ENCODE measurements at regions not wholly inside any gene's neighbourhood (a gene's known extent, or its start where the extent isn't known, plus 50 kb on each side); places are given as distances from the start of the nearest gene placed in this dataset.
"Not testable (repeated sequence)": the region's sequence is repeated elsewhere in the genome, so short reads cannot be mapped to it uniquely, and the experiment has no call there.

DNA sequence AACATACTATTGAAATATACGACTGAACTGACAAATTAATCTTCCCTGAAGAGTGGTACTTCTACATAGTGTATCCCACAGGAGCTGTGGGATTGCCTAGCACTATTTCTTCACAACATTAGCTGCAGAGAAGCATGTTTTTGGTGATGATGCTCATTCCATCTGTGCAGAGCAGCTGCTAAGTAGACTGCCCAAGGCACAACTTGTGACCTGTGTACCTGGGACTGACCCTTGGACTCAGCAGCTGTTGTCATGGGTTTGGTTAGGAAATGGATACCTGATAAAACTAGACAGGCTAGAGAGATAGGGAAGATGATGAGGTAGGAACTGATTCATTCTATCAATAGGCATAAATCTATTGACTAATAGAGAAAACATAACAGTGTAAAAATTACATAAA lies 1204.0 kb downstream of the DSC3 start:
- Histone ChIP-seq H3K27ac (no peak overlapping the region), H3K27me3 (replicated peaks) (no peaks in the 10 kb centered on the region), H3K36me3 (no peaks in the 10 kb centered on the region), H3K4me3 (no peak overlapping the region), H3K4me1 (replicated peaks) (no peaks in the 10 kb centered on the region), H3K9me3 (replicated peaks) (no peaks in the 10 kb centered on the region)
- no peak for DNase-seq (ENCODE audit: low read depth in 1 of 2, low spot score in 2 of 2)

DNA sequence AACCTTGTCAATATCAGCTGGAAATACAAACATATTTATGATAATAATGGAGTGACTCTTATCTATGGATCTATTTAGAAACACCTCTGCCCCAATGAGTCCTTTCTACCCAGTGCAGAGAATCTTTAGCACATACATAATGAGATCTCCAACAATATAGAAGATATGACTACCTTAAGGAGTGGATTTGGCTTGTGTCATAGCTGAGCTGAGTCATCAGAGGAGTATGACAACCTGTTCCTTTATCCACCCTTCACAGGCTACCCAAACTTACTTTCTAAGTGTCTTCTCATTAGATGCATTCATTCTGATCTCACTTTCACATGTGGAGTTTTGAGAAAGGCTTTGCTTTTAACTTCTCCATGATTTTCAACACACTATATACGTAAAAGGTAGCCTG lies 1218.9 kb downstream of the DSC3 start:
- no peaks in the 10 kb centered on the region for H3K27me3 ChIP-seq (replicated peaks)
- DNase-seq (ENCODE audit: low read depth in 1 of 2, low spot score in 2 of 2) = no peak
- H3K4me1 ChIP-seq (replicated peaks) = no peaks in the 10 kb centered on the region
- no peaks in the 10 kb centered on the region for H3K9me3 ChIP-seq (replicated peaks)
- H3K27ac ChIP-seq = no peak overlapping the region
- H3K4me3 ChIP-seq = no peak overlapping the region
- no peaks in the 10 kb centered on the region for H3K36me3 ChIP-seq

DNA sequence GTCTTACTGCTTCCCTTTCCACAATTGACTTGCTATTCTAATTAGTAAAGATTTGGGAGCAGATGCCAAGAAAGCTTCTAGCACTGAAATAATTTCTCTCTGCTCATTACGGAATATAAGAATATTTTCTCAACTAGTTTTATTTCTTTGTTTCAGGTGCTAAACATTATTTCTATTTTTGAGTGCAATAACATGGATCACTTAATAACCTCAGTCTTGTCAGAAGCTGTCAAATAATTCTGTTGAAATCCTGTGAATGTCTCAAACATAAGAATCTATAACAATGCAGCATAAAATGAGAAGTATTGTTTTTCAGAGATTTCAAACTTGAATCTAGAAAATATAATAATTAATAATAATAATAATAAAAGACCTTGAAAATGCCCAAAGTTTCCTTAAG lies 1221.0 kb downstream of the DSC3 start:
- Histone ChIP-seq H3K9me3 (replicated peaks) (no peaks in the 10 kb centered on the region), H3K27ac (no peak overlapping the region), H3K4me1 (replicated peaks) (no peaks in the 10 kb centered on the region), H3K4me3 (no peak overlapping the region), H3K36me3 (no peaks in the 10 kb centered on the region), H3K27me3 (replicated peaks) (no peaks in the 10 kb centered on the region)
- DNase-seq (ENCODE audit: low read depth in 1 of 2, low spot score in 2 of 2) = no peak

DNA sequence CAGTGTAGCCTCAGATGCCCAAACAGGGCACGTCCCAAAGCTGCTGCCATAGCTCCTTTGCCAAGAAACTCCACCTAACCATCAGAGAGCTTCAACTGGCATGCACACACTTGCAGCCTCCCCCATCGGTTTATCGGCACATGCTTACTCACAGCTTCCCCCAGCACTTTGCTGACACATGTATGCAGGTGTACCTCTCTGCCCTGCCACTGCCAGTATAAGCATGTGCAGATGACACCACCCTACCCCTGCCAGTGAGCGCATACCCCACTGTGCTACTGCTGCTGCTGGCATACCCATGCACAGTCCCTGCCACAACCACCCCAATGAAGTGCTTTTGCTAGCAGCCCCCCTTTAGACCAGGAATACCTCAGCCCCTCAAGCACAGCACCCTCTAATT lies 1231.0 kb downstream of the DSC3 start:
- H3K4me1 ChIP-seq (replicated peaks) = no peaks in the 10 kb centered on the region
- DNase-seq (ENCODE audit: low read depth in 1 of 2, low spot score in 2 of 2) = no peak
- no peaks in the 10 kb centered on the region for H3K27me3 ChIP-seq (replicated peaks)
- H3K36me3 ChIP-seq = no peaks in the 10 kb centered on the region
- H3K27ac ChIP-seq = no peak overlapping the region
- H3K9me3 ChIP-seq (replicated peaks) = no peaks in the 10 kb centered on the region
- H3K4me3 ChIP-seq = no peak overlapping the region

DNA sequence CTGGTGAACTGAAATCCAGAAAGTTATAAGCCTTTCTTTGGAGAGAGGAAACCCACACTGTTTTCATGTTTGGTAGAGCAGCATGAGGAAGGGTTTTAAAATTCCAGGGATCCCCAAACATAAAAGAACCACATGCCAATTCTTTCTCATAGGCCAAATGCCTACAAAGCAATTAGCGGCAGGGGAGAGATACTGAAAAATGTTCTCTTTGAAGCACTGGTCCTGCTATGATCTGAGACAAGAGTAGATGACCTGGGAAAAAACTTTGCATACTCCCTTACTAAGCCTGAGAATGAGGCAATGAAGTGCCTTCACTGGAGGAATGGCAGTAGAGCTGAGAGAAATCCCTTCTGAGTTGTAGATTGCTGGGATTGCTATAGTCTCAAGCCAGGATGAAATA lies 1261.7 kb downstream of the DSC3 start:
- no peak overlapping the region for H3K4me3 ChIP-seq
- H3K27ac ChIP-seq = no peak overlapping the region
- H3K27me3 ChIP-seq (replicated peaks) = no peaks in the 10 kb centered on the region
- H3K9me3 ChIP-seq (replicated peaks) = no peaks in the 10 kb centered on the region
- no peaks in the 10 kb centered on the region for H3K4me1 ChIP-seq (replicated peaks)
- DNase-seq (ENCODE audit: low read depth in 1 of 2, low spot score in 2 of 2) = no peak
- H3K36me3 ChIP-seq = no peaks in the 10 kb centered on the region

DNA sequence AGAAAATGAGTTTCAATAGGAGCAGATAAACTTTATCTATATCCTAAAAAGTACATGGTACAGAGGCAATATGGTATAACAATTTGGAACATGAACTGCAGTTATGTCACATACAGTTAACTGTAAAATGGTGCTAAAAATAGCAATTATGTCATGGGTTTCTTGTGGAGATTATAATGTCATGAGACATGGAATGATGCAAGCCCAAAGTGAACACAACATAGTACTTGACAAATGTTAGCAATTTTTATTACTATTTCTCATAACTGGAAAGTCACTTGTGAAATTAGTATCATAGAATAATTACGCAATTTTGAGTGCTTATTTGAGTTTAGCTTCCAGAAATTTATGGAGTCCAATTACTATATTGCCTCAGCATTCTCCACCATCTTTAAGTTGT lies 1263.4 kb downstream of the DSC3 start:
- no peaks in the 10 kb centered on the region for H3K4me1 ChIP-seq (replicated peaks)
- no peak overlapping the region for H3K27ac ChIP-seq
- no peaks in the 10 kb centered on the region for H3K27me3 ChIP-seq (replicated peaks)
- H3K4me3 ChIP-seq = no peak overlapping the region
- no peaks in the 10 kb centered on the region for H3K36me3 ChIP-seq
- no peaks in the 10 kb centered on the region for H3K9me3 ChIP-seq (replicated peaks)
- DNase-seq (ENCODE audit: low read depth in 1 of 2, low spot score in 2 of 2) = no peak

DNA sequence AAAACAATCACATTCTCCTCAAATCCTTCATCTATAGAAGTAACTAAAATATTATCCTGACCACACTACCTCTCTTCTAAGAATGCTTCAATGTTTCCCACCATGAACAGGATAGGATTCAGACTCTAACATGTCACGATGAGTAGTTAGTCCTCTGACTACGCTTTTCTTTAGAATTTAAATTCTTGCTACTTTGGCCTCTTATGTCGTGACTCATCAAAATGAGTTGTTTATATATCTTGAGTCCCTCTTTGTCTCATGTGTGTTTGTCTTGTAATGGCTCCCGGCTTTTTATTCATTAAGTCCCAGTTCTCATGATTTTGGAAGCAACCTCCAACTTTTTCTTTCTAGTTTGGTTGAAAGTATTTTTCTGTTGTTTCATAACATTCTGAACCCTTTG lies 1289.2 kb downstream of the DSC3 start:
- no peak overlapping the region for H3K27ac ChIP-seq
- no peak for DNase-seq (ENCODE audit: low read depth in 1 of 2, low spot score in 2 of 2)
- no peaks in the 10 kb centered on the region for H3K9me3 ChIP-seq (replicated peaks)
- H3K4me3 ChIP-seq = no peak overlapping the region
- no peaks in the 10 kb centered on the region for H3K27me3 ChIP-seq (replicated peaks)
- H3K36me3 ChIP-seq = no peaks in the 10 kb centered on the region
- no peaks in the 10 kb centered on the region for H3K4me1 ChIP-seq (replicated peaks)

DNA sequence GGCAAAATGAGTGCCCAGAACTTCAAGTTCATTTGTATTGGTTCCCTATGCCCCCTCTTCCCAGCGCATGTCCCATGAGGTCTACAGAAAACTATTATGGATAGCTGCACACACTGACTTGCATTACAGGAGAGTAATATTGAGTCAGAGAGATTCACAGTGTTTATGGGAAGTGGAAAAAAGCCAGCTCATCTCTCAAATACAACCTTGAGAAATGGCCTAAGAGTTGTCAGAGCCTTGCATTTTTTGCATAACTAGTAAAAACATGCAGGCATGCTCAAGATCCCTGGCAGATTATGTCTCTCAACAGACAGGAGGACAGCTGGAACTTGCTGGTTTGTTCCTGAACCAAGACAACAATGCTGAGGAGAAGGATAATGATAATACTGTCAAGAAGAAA lies 1292.8 kb downstream of the DSC3 start:
- Histone ChIP-seq H3K36me3 (no peaks in the 10 kb centered on the region), H3K27me3 (replicated peaks) (no peaks in the 10 kb centered on the region), H3K27ac (no peak overlapping the region), H3K4me3 (no peak overlapping the region), H3K4me1 (replicated peaks) (no peaks in the 10 kb centered on the region), H3K9me3 (replicated peaks) (no peaks in the 10 kb centered on the region)
- no peak for DNase-seq (ENCODE audit: low read depth in 1 of 2, low spot score in 2 of 2)

DNA sequence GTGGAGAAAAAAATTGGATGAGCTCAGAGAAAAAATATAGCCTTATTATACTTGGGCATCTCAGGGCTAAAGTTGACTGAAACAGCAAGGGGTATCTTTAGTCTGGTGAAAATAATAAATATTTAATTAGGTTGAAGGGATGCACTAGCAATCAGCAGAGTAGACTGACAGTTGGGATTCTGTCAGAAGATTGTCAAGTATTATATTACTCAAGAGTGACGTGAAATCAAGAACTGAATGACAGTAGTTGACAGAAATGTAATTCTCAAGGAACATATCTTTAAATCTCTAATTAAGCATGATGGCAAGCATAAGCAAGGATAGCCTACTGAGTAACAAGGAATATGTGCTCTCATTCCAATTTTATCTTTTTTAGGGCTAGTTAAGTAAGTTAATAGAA lies 1301.1 kb downstream of the DSC3 start:
- H3K27ac ChIP-seq = no peak overlapping the region
- no peaks in the 10 kb centered on the region for H3K36me3 ChIP-seq
- no peaks in the 10 kb centered on the region for H3K27me3 ChIP-seq (replicated peaks)
- no peak for DNase-seq (ENCODE audit: low read depth in 1 of 2, low spot score in 2 of 2)
- no peaks in the 10 kb centered on the region for H3K9me3 ChIP-seq (replicated peaks)
- no peaks in the 10 kb centered on the region for H3K4me1 ChIP-seq (replicated peaks)
- no peak overlapping the region for H3K4me3 ChIP-seq

DNA sequence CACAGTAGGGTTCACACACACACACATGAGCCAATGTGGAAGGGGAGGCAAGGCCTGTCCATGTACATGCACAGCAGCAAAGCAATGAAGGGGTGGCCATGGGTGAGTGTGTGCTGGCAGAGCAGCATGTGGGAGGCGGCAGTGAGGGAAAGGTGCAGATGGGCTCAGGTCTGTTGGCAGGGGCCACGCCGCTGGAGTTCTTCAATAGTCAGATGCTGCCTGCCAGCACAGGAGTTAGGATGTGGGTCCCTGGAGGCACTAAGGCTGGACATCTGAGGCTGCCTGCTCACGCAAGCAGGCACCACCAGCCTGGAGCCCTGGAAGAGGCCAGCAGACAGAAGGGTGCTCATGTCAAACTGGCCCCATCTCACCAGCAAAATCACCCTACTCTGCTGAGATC lies 1304.9 kb downstream of the DSC3 start:
- H3K36me3 ChIP-seq = no peaks in the 10 kb centered on the region
- no peaks in the 10 kb centered on the region for H3K4me1 ChIP-seq (replicated peaks)
- no peak overlapping the region for H3K4me3 ChIP-seq
- no peaks in the 10 kb centered on the region for H3K27me3 ChIP-seq (replicated peaks)
- H3K9me3 ChIP-seq (replicated peaks) = no peaks in the 10 kb centered on the region
- DNase-seq (ENCODE audit: low read depth in 1 of 2, low spot score in 2 of 2) = no peak
- H3K27ac ChIP-seq = no peak overlapping the region

DNA sequence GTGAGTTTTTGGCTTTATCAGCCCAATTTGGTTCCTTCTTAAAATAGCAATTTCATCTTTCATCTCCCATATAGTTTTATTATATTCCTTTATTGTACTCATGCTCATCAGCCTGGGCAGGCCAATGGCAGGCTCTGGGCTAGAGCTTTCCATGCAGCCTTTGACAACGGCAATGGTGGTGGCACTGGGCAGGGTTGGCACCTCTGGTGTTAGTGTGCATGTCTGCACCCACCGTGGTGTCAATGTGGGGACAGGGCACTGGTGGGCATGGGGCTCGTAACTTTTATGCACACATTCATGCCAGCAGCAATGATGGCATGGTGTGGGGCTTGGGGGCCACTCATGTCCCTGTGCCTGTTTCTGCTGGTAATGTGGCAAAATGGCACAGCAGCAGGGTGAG lies 1305.4 kb downstream of the DSC3 start:
- Histone ChIP-seq H3K4me1 (replicated peaks) (no peaks in the 10 kb centered on the region), H3K4me3 (no peak overlapping the region), H3K27me3 (replicated peaks) (no peaks in the 10 kb centered on the region), H3K9me3 (replicated peaks) (no peaks in the 10 kb centered on the region), H3K27ac (no peak overlapping the region), H3K36me3 (no peaks in the 10 kb centered on the region)
- DNase-seq (ENCODE audit: low read depth in 1 of 2, low spot score in 2 of 2) = no peak

DNA sequence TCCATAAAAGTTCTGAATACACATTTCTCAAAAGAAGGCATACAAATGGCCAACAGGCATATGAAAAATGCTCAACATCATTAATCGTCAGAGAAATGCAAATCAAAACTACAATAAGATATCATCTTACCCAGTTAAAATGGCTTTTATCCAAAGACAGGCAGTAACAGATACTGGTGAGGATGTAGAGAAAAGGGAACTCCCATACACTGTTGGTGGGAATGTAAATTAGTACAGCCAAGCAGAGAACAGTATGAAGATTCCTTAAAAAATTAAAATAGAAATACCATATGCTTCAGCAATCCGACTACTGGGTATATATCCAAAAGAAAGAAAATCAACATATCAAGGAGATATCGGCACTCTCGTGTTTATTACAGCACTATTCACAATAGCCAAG lies 1312.5 kb downstream of the DSC3 start:
- no peak for DNase-seq (ENCODE audit: low read depth in 1 of 2, low spot score in 2 of 2)
- H3K27me3 ChIP-seq (replicated peaks) = no peaks in the 10 kb centered on the region
- H3K36me3 ChIP-seq = no peaks in the 10 kb centered on the region
- no peaks in the 10 kb centered on the region for H3K9me3 ChIP-seq (replicated peaks)
- H3K27ac ChIP-seq = no peak overlapping the region
- H3K4me3 ChIP-seq = no peak overlapping the region
- H3K4me1 ChIP-seq (replicated peaks) = no peaks in the 10 kb centered on the region

DNA sequence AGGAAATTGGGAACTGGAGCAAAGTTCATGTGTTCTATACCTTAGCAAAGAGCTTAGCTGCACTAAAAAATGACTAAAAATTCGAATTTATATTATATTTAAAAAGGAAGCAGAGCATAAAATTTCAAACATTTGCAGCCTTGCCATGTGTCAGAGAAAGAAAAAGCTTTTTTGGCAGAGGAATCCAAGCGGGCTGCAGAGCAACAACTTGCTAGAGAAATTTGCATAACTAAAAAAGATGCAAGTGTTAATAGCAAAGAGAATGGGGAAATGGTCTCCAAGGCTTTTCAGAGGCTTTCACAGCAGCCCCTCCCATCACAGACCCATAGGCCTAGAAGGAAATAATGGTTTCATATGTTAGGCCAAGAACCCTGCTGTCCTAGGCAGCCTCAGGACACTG lies 1315.9 kb downstream of the DSC3 start:
- no peaks in the 10 kb centered on the region for H3K36me3 ChIP-seq
- no peak overlapping the region for H3K4me3 ChIP-seq
- no peak overlapping the region for H3K27ac ChIP-seq
- H3K27me3 ChIP-seq (replicated peaks) = no peaks in the 10 kb centered on the region
- no peaks in the 10 kb centered on the region for H3K4me1 ChIP-seq (replicated peaks)
- DNase-seq (ENCODE audit: low read depth in 1 of 2, low spot score in 2 of 2) = no peak
- H3K9me3 ChIP-seq (replicated peaks) = no peaks in the 10 kb centered on the region

DNA sequence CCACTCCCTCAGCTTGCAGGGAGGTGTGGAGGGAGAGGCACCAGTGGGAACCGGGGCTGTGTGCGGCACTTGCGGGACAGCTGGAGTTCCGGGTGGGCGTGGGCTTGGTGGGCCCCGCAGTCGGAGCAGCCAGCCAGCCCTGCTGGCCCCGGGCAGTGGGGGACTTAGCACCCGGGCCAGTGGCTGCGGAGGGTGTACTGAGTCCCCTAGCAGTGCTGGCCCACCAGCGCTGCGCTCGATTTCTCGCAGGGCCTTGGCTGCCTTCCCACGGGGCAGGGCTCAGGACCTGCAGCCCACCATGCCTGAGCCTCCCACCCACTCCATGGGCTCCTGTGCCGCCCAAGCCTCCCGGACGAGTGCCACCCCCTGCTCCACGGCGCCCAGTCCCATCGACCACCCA lies 1319.1 kb downstream of the DSC3 start:
- H3K9me3 ChIP-seq (replicated peaks); H3K4me1 ChIP-seq (replicated peaks); H3K27ac ChIP-seq; H3K36me3 ChIP-seq; DNase-seq (ENCODE audit: low read depth in 1 of 2, low spot score in 2 of 2); H3K27me3 ChIP-seq (replicated peaks); H3K4me3 ChIP-seq: not testable (repeated sequence)

DNA sequence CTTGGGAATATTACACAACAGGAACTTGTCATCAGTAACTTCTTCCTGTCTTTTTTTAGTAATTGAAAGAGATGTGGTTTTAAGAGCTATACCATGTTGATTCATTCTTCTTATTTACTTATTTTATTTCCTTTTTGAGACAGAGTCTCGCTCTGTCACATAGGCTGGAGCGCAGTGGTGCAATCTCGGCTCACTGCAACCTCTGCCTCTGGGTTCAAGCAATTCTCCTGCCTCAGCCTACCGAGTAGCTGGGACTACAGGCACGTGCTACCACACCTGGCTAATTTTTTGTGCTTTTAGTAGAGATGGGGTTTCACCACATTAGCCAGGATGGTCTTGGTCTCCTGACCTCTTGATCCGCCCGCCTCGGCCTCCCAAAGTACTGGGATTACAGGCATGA lies 1326.6 kb downstream of the DSC3 start:
- H3K4me1 ChIP-seq (replicated peaks); H3K36me3 ChIP-seq; H3K4me3 ChIP-seq: not testable (repeated sequence)

DNA sequence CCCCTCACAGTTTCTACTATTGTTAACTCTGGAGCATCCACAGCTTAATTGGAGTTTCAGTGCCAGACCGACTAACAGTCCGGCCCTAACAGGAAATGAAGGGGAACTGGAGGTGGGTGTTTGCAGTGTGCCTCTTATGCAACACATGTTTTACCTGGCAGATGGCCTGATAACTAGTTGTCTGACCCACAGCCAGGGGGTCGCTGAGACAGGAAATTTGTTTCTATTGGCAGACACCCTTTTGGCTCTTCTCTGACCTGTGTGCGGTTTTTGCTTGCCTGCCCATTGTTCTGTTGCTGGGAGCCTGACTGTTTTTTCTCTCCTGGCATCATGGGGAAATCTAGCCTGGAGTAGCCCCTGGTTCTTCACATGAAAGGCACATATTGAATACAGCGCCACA lies 1329.8 kb downstream of the DSC3 start:
- no peak overlapping the region for H3K4me3 ChIP-seq
- H3K36me3 ChIP-seq = no peaks in the 10 kb centered on the region
- H3K9me3 ChIP-seq (replicated peaks) = no peaks in the 10 kb centered on the region
- no peak overlapping the region for H3K27ac ChIP-seq
- no peaks in the 10 kb centered on the region for H3K4me1 ChIP-seq (replicated peaks)
- no peak for DNase-seq (ENCODE audit: low read depth in 1 of 2, low spot score in 2 of 2)
- H3K27me3 ChIP-seq (replicated peaks) = no peaks in the 10 kb centered on the region

More for the DNA sequence above, 1326.6 kb downstream of the DSC3 start:
- not testable (repeated sequence) for H3K9me3 ChIP-seq (replicated peaks); H3K27ac ChIP-seq; H3K27me3 ChIP-seq (replicated peaks); DNase-seq (ENCODE audit: low read depth in 1 of 2, low spot score in 2 of 2)

Measured in SJSA1 (cell line).